ENCODE measurements at regions not wholly inside any gene's neighbourhood (a gene's known extent, or its start where the extent isn't known, plus 50 kb on each side); places are given as distances from the start of the nearest gene placed in this dataset.

- no peak overlapping the region for H3K27ac ChIP-seq (ENCODE audit: low read depth, low read length)
- POLR2A ChIA-PET, result no interaction called here
- peak; percentile 94 for ATAC-seq
Observed at GRCh38 chr5:82396871-82397514, 118.8 kb upstream of the RPS23 start.

More at GRCh38 chr5:82396871-82397514, 118.8 kb upstream of the RPS23 start:
- TF ChIP-seq SRF (IDR thresholded peaks at IDR 0.05; ENCODE audit: low read depth) (no peak), JUND (IDR thresholded peaks at IDR 0.05) (peak; percentile 7; the same call in 1 of the 2 replicates), ZFX (IDR thresholded peaks at IDR 0.05) (no peak), TCF7L2 (IDR thresholded peaks at IDR 0.05; ENCODE audit: borderline replicate concordance, extremely low read depth, insufficient read depth, insufficient read length) (peak; percentile 70), ATF3 (IDR thresholded peaks at IDR 0.05) (no peak), FOSL1 (IDR thresholded peaks at IDR 0.05; ENCODE audit: low read depth) (no peak), EZH2phosphoT487 (IDR thresholded peaks at IDR 0.05; ENCODE audit: borderline replicate concordance) (no peak), ZNF274 (IDR thresholded peaks at IDR 0.05; ENCODE audit: low read depth, low read length) (no peak), CBX3 (IDR thresholded peaks at IDR 0.05; ENCODE audit: low read depth) (peak; percentile 44; the same call in 1 of the 2 replicates), CTCF (IDR thresholded peaks at IDR 0.05 in 2 of 3, conservative IDR thresholded peaks at IDR 0.05 in 1 of 3; ENCODE audit: borderline replicate concordance in 1 of 3, insufficient read depth in 1 of 3, low read depth in 2 of 3, low read length in 2 of 3) (no peak), EGR1 (IDR thresholded peaks at IDR 0.05; ENCODE audit: low read depth) (no peak), ELF1 (IDR thresholded peaks at IDR 0.05; ENCODE audit: borderline replicate concordance, low read depth) (no peak), SIN3A (IDR thresholded peaks at IDR 0.05; ENCODE audit: low read depth) (0 out of 2 replicates have a peak, but pooled peaks have one; percentile 7), POLR2AphosphoS5 (IDR thresholded peaks at IDR 0.05; ENCODE audit: low read depth, low read length) (peak; percentile 38; the same call in 1 of the 2 replicates), EZH2 (IDR thresholded peaks at IDR 0.05) (no peak), CEBPB (IDR thresholded peaks at IDR 0.05; ENCODE audit: low read depth) (no peak), SP1 (IDR thresholded peaks at IDR 0.05; ENCODE audit: low read depth) (no peak), MAX (IDR thresholded peaks at IDR 0.05) (peak; percentile 73)
- no peaks in the 10 kb centered on the region for H3K9me2 ChIP-seq (ENCODE audit: insufficient read depth)
- H3K9ac ChIP-seq (ENCODE audit: low read length), result peak overlapping the region; percentile 9; the same call in 1 of the 2 replicates
- BruUV-seq (replicated peaks), result no TSS peak
- intact Hi-C loops (cut with micrococcal nuclease), result no loop called here
- peak overlapping the region; percentile 59 for H2AFZ ChIP-seq (ENCODE audit: low read depth, low read length, poor library complexity, severe bottlenecking)
- peak overlapping the region; percentile 59 for H3K4me2 ChIP-seq (ENCODE audit: low read length)
- H3K9me3 ChIP-seq (ENCODE audit: control insufficient read depth in 1 of 2, insufficient read depth in 1 of 2, low read depth in 1 of 2, low read length in 2 of 2), result no peaks in the 10 kb centered on the region
- H3K4me3 ChIP-seq (replicated peaks in 1 of 2; ENCODE audit: low read depth in 1 of 2, low read length in 2 of 2), result peak overlapping the region in 1 of 2 experiments; percentile 12; a peak in 1 of 4 replicates
- peaks cover 5 to 17% of the 10 kb centered on the region in 2 experiments for H3K4me1 ChIP-seq (ENCODE audit: control insufficient read depth in 1 of 2, insufficient read depth in 2 of 2, low read length in 2 of 2)
- peak; percentile 54 for DNase-seq (ENCODE audit: low read depth, low spot score)
- ChIA-PET RAD21 (ENCODE audit: low non-redundant PET in 1 of 2, low total read pairs in 2 of 2, uncharacterized antibody in 2 of 2, unreplicated experiment in 2 of 2) (no interaction called here), CTCF (no interaction called here)
- no peaks in the 10 kb centered on the region for H3K79me2 ChIP-seq (ENCODE audit: insufficient read depth, low read length)
- no peaks in the 10 kb centered on the region for H3K27me3 ChIP-seq (ENCODE audit: insufficient read depth, low read length)
- H3K36me3 ChIP-seq (ENCODE audit: control insufficient read depth in 1 of 2, insufficient read depth in 2 of 2, low read length in 2 of 2), result no peaks in the 10 kb centered on the region
- H4K20me1 ChIP-seq (ENCODE audit: insufficient read depth), result no peaks in the 10 kb centered on the region
